NCI-H2227 treated with DMSO at 0.1 percent for 48 hours (cell line): ENCODE measurements at regions not wholly inside any gene's neighbourhood (a gene's known extent, or its start where the extent isn't known, plus 50 kb on each side); places are given as distances from the start of the nearest gene placed in this dataset.
A peak's percentile ranks its signal among the peaks of the same experiment; 100 is the strongest.

ENCODE experiments used
- DNase-seq: peaks from one replicate; lab custom pipeline; 2025; lab: John Stamatoyannopoulos, UW

DNA sequence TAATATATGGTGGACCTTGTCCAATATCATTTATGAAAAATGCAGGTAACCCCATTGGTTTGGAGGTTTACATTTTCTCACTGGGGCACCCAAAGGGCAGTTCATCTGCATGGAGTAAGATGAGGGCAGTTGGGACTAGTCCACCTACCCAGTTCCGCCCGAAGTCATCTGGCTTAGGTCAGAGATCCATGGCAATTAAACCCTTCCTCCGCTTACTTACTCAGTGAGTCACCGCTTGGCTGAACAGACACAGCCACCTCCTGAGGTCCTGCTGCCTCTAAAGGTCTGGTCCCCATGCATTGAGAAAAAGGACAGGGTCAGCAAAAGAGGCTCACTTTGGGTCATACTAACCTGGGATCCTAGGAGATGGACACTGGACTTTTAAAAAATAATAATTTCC is 102.9 kb upstream of the PRL start:
- DNase-seq, result no peak

GRCh38 chr6:22401206-22401605 is 104.4 kb upstream of the PRL start:
- DNase-seq, result no peak

DNA sequence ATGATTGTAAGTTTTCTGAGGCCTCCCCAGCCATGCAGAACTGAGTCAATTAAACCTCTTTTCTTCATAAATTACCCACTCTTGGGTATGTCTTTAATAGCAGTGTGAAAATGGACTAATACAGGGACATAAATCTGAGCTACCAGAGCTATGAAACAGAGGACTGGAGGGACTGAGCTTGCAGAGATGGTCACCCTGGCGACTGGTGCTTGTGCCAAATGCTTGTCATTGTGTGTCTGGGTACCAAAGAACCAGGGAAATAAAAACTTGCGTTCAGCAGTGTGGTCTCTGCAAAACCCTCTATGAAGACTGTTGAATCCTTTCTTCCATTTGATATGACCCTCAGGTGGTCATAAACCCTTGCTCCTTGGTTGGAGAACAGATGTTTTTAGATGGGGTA is 105.1 kb upstream of the PRL start:
- no peak for DNase-seq

GRCh38 chr6:22409486-22409885 is 112.7 kb upstream of the PRL start:
- no peak for DNase-seq

GRCh38 chr6:22411376-22412105 is 114.7 kb upstream of the PRL start:
- DNase-seq, result no peak

DNA sequence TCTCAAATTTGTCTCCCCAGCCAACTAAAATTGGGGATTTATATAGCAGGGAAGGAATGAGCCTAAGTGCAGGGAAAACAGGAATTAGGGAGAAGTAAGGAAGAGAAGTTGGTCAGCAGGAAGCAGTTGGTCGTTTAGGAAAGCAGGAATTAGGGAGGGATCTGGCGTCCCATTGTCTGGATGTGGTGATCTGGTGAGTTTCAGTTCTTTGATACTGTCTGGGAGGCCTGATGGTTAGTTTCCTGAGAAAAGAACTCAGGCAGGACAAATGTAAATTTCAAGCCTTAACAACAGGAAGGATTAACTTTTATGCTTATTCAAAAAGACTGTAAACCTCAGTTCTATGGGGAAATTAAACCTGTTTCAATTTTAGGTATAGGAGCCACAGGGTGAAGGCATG is 116.2 kb upstream of the PRL start:
- DNase-seq, result no peak

- DNase-seq, result no peak
Measured at GRCh38 chr6:22413681-22414311, 117.0 kb upstream of the PRL start.

DNA sequence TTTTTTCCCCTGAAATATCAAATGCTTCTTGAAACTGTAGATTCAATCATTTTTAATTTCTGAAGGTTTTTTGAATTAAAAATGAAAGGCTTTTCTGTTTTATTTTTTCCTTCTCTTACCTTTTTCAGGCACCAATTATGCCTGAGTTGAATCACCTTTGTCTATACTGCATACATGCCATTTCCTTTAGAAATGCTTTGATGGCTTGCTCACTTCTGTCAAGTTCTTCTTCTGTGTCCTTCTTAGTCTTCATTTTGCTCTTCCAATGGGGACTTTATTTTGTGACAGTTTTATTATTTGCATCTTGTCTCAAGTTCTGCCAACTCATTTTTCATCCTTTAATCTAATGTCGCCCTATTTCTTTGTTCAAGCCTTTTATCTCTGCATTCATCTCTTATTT is 121.9 kb upstream of the PRL start:
- DNase-seq, result no peak

DNA sequence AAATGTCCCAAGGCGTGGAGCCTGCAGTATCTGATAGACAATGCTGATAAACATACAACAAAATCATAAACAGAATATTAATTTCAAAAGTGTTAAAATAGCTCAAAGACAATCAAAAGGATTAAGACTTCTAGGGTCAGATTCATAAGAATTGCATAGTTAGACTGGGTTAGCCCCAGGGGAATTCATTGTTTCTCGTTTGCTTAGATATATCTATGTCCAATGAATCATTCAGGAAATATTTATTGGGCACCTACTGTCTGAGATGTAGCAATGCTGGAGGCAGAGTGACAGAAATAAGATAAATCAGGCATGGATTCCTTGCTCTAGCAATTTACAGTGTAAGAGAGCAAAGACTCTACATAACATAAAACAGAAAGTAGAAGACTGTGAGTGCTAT is 124.4 kb upstream of the PRL start:
- no peak for DNase-seq

DNA sequence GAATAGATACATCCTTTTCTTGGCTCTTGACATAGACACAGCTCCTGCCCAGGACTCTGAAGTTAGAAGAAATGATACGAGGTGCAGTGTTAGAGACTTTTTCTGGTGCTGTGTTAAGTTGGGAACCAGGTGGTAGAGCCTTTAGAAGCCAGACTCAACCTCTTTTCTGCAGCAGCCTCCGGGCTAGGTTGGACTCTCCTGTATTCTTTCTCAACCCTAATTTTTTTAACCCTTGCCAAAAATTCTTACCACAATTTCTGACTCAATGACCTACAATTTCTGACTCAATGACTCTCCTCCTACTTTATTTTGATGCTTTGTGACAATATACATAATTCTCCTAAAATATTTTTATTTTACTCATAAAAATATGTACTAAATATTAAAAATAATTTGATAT is 127.4 kb upstream of the PRL start:
- DNase-seq, result no peak

DNA sequence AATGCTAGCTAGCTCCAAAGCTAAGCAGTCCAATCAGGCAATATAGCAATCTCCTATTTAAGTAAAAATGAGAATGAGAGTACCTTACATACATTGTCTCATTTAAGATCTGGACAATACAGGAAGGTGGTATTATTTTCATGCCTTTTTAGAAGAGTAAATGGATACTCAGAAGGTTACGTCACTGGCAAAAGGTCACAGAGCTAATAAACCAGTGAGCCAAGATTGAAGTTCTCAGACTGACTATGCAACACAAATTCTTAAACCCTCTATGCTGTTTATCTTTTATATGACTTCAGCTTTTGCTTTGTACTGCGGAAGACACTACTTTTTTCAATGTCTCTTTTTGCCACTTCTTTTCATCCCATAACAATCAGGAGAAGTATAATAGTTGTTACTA is 135.2 kb upstream of the PRL start:
- no peak for DNase-seq

DNA sequence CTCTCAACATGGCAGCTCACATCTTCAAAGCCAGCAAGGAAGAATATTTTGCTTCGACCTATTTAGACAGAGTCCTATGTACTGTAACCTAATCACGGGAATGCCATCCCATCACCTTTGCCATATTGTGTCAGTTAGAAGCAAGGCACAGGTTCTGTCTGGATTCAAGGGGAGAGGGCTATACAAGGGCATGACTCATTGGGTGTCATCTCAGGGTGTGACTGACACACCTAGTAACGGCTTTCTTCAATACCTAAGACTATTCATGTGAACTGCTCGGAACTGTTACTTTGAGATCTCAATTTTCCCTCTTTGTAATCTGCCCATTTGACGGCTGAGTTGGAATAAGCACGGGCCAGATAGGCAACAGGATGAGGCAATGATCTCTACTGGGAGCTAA is 135.6 kb upstream of the HDGFL1 start:
- DNase-seq, result no peak

DNA sequence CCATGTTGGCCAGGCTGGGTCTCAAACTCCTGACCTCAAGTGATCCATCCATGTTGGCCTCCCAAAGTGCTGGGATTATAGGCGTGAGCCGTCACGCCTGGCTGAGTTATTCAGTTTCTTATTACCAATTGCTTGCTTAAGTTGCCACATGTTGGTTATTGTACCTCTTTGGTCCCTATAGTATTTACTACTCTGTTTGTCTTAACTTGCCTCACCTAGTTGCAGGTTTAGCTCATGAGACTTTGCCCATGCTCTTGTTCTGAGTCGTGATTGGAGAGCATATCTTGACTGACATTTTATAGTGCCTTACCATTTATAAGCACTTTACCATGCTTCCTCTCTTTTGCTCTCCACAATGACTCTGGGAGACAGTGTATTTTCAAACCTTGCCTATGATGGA is 134.2 kb upstream of the HDGFL1 start:
- DNase-seq, result no peak

DNA sequence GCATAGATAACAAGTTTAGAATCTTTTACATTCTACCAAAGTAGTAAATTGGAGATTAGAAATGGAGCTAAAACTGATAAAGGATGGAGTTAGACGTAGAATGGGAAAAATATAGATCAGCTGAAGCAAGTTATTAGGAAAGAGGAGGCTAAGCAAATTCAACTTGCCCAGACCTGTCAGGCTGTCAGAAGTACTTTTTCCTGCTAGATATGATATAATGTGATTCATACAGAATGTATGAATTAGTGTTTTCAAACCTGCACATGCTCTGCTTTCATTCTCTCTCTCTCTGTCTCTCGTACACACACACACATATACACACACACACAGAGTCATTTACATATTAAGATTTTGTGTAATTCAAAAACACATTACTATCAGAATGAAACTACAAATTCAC is 133.2 kb upstream of the HDGFL1 start:
- DNase-seq, result no peak

DNA sequence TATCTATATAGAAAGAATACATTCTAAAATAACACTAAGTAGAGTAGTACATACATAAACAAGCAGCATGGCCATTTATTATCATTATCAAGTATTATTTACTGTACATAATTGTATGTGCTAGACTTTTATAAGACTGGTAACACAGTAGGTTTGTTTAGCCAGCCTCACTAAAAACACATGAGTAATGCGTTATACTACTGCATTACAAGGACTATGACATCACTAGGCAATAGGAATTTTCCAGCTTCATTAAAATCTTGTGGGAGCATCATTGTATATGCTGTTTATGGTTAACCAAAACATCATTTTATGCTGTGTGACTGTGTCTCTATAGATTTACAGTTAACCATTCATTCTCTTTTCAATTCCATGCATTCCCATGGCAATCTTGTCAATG is 131.7 kb upstream of the HDGFL1 start:
- DNase-seq, result no peak

GRCh38 chr6:22442826-22443225 is 126.5 kb upstream of the HDGFL1 start:
- DNase-seq, result no peak

DNA sequence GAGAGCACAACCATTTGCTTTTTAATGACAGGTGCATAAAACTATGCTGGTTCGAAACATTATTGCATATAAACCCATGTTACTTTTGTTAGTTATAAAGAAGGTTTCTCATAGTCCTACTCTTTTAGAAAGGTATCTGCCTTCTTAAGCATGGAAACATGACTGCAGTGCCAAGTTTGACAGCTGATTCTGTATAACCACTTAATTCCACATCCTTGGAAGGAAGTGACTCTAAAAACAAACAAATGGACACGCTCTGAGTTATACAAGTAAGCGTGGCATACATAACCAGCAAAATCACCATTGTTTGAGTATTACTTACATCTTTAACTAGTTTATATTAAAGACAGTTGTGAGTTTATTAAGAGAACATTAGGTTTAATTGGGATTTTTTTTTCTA is 125.0 kb upstream of the HDGFL1 start:
- DNase-seq, result no peak

- no peak for DNase-seq
Measured at GRCh38 chr6:22445946-22446345, 123.4 kb upstream of the HDGFL1 start.

DNA sequence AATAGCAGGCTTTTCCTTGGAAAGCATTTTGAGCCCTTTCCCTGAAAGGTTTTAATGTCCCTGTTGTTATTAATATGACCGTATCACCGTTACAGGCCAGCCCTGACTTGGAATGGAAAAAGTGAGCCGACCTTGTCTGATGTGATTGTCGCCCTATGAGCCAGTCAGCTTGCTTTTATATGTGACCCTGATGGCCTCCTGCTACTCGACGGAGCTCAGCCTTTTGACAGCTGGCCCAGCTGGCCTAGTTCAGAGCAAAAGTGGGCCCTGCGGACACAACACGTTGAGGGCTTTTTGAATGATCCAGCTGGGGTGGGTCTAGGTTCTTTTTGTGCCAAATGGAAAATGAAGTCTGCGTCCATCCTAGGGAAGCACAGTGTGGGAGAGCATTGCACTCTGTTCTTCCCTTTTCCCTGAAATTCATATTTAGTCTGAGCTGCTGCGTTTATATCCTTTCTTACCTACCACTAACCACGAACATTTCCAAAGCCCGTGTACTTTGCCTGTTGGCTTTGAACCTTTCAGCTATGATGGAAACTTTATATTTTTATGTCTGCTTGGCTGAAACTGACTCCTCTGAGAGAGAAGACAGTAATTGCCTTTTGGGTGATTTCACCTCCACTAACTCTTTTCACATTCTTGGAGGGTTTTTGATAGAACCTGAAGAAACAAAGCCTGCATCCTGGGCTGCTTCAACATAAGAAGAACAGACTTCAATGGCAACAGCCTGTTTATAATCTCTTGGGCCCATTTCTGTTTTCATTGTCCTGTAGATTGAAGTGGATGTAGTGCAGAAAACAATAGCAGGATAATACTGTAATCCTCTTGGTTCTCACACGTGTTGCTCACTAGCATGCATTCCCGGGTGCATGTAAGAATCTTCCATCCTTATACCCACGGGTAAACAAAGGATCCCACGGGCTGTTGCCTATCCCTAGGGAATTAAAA is 121.8 kb upstream of the HDGFL1 start:
- DNase-seq, result no peak

GRCh38 chr6:22448291-22448711 is 121.1 kb upstream of the HDGFL1 start:
- peak; percentile 31 for DNase-seq

DNA sequence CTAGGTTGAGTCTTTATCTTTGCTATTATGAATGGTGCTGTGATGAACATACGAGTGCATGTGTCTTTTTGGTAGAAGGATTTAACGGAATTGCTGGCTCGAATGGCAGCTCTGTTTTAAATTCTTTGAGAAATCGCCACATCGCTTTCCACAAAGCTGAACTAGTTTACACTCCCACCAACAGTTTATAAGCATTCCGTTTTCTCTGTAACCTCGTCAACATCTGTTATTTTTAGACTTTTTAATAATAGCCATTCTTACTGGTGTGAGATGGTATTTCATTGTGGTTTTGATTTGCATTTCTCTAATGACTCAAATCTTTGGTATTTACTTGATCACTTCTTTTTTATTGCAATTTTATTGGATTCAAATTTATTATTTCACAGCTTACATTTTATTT is 117.4 kb upstream of the HDGFL1 start:
- DNase-seq, result no peak

DNA sequence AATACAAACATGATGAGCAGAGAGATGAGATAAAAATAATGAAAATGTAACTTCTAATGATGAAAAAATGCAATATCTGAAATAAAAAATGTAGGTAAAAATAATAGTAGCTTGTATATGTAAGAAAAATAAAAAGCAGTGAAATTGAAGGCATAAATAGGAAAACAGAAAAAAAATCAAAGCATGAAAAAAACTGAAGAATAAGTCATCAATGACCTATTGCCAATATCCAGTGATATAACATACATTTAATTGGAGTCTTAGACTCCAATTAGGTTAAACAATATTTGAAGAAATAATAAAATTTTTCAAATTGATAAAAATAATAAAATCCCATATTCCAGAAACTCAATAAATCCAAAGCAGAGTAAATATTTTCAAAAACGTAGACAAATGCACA is 114.0 kb upstream of the HDGFL1 start:
- no peak for DNase-seq

DNA sequence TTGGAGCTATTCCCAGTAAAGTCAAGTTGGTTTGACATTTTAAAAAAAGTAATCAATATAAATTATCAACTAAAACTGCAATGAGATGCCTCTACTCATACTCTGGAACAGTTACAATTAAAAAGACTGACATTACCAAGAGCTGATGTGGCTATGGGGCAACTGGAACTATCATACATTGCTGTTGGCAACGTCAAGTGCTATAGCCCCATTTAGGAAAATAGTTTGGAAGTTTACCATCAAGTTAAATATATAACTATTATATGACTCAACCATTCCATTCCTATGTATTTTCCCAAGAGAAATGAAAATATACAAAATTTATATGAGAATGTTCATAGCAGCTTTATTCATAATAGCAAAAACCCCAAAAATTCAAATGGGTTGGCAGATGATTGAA is 111.4 kb upstream of the HDGFL1 start:
- no peak for DNase-seq
